K562 (cell line): ENCODE measurements at regions not wholly inside any gene's neighbourhood (a gene's known extent, or its start where the extent isn't known, plus 50 kb on each side); places are given as distances from the start of the nearest gene placed in this dataset.

Source experiments
- ATAC-seq: fragments of 200-7000 bp; cut with Tn5 transposase; 3 replicates; pipeline ENCODE4 v1.9.1; 2020; ENCODE audit warnings: moderate library complexity
- BruUV-seq: library from RNA; stranded (reverse); fragments of 400-500 nt; replicated peaks from 2 replicates; lab custom pipeline; 2021; lab: Mats Ljungman, UMichigan
- CTCF ChIA-PET: fragments of 300-600 bp; formaldehyde crosslinking; extraction: SDS; loops from one replicate; lab custom pipeline; 2021; ENCODE audit warnings: low intra/inter-chr PET ratio; lab: Yijun Ruan, JAX
- POLR2A ChIA-PET: fragments of 300-600, 350-650 bp; sonication (Branson Sonifier 250); formaldehyde crosslinking; extraction: SDS; loops from one replicate; lab custom pipeline; 2021; ENCODE audit warnings: antibody characterized with exemption, inconsistent platforms; lab: Yijun Ruan, JAX
- DNase-seq, 4 experiments: peaks; one replicate each; pipeline versions ENCODE4 v3.0.0 to v3.0.0-alpha.2; 2011 to 2018; ENCODE audit warnings: low spot score in 3 of 4, mixed read lengths in 3 of 4; ENCODE audit errors: extremely low read depth in 1 of 4
- FAIRE-seq: peaks from 2 replicates; lab custom pipeline; 2011; peaks lifted over from hg19 to GRCh38; lab: Jason Lieb, UNC
- H2AFZ ChIP-seq: 2 replicates; pipeline ENCODE4 v1.6.0; 2011; ENCODE audit warnings: low read depth, low read length, control low read depth, inconsistent platforms
- H3K27ac ChIP-seq: fragments of 200-600 bp; 3 replicates; pipeline ENCODE4 v1.8.0; 2011; ENCODE audit warnings: low read depth, mild to moderate bottlenecking, control low read depth, inconsistent platforms, low read length, moderate library complexity, mixed read lengths; ENCODE audit errors: extremely low read depth
- H3K27me3 ChIP-seq, 2 experiments: fragments of 300-600 bp in 1 of 2; 2 replicates in 1 of 2; 3 replicates in 1 of 2; pipeline versions ENCODE4 v1.6.0 to v1.8.0; 2011; ENCODE audit warnings: inconsistent platforms in 2 of 2, low read length in 2 of 2, mild to moderate bottlenecking in 1 of 2, mixed read lengths in 1 of 2, moderate library complexity in 1 of 2; ENCODE audit not compliant: control insufficient read depth in 2 of 2, insufficient read depth in 2 of 2
- H3K36me3 ChIP-seq: fragments of 300-600 bp; 3 replicates; pipeline ENCODE4 v1.8.0; 2011; ENCODE audit warnings: mild to moderate bottlenecking, low read length, inconsistent platforms; ENCODE audit not compliant: control insufficient read depth, insufficient read depth
- H3K4me1 ChIP-seq, 2 experiments: fragments of 200-600 bp in 1 of 2; replicated peaks in 1 of 2; 2 replicates in 1 of 2; 3 replicates in 1 of 2; pipeline versions ENCODE4 v1.5.1 to v1.8.0; 2011; ENCODE audit warnings: inconsistent platforms in 2 of 2, low read length in 2 of 2, mild to moderate bottlenecking in 1 of 2, mixed read lengths in 1 of 2, moderate library complexity in 1 of 2; ENCODE audit not compliant: control insufficient read depth in 2 of 2, insufficient read depth in 2 of 2
- H3K4me2 ChIP-seq: 2 replicates; pipeline ENCODE4 v1.6.1; 2011; ENCODE audit warnings: low read length, control low read depth, inconsistent platforms, mixed read lengths; ENCODE audit not compliant: insufficient read depth
- H3K4me3 ChIP-seq: fragments of 200-600 bp; sonication (generic), shearing (Covaris generic); 2 replicates; pipeline ENCODE4 v1.5.1; 2016; ENCODE audit warnings: control low read depth, inconsistent platforms
- H3K79me2 ChIP-seq: fragments of 200-600 bp; 3 replicates; pipeline ENCODE4 v1.8.0; 2011; ENCODE audit warnings: low read length, inconsistent platforms; ENCODE audit not compliant: control insufficient read depth, insufficient read depth
- H3K9ac ChIP-seq, 2 experiments: 2 replicates each; pipeline versions ENCODE4 v1.6.0 to v1.6.1; 2011; ENCODE audit warnings: low read depth in 2 of 2, low read length in 2 of 2, control low read depth in 1 of 2, inconsistent platforms in 1 of 2, mild to moderate bottlenecking in 1 of 2, mixed read lengths in 1 of 2; ENCODE audit not compliant: insufficient read depth in 1 of 2
- H3K9me1 ChIP-seq: one replicate; pipeline ENCODE4 v1.6.0; 2011; ENCODE audit warnings: inconsistent platforms, mild to moderate bottlenecking, low read length, moderate library complexity; ENCODE audit not compliant: control insufficient read depth, insufficient read depth
- H3K9me3 ChIP-seq: replicated peaks from 2 replicates; pipeline ENCODE4 v1.5.1; 2011; ENCODE audit warnings: low read depth, low read length, inconsistent platforms; ENCODE audit not compliant: control insufficient read depth, insufficient read depth
- H4K20me1 ChIP-seq: replicated peaks from 2 replicates; pipeline ENCODE4 v1.6.1; 2011; ENCODE audit warnings: low read length, inconsistent platforms, mixed read lengths; ENCODE audit not compliant: control insufficient read depth, insufficient read depth
- DEAF1 ChIP-seq: fragments of 450-650 bp; formaldehyde crosslinking; IDR thresholded peaks from 2 replicates; pipeline ENCODE4 v1.4.0; 2020; ENCODE audit warnings: mild to moderate bottlenecking, moderate library complexity
- ELK1 ChIP-seq: sonication (generic); formaldehyde crosslinking; IDR thresholded peaks from 2 replicates; pipeline ENCODE4 v1.8.1; 2022; ENCODE audit warnings: missing genetic modification reagents
- HMG20B ChIP-seq: fragments of 250-450 bp; sonication (Bioruptor Pico); IDR thresholded peaks from 2 replicates; pipeline ENCODE4 v1.5.0; 2021; ENCODE audit warnings: mild to moderate bottlenecking
- JUNB ChIP-seq: fragments of 450-650 bp; formaldehyde crosslinking; conservative IDR thresholded peaks from 2 replicates; pipeline ENCODE4 v1.4.0; 2020; ENCODE audit warnings: mild to moderate bottlenecking
- NR4A1 ChIP-seq, 2 experiments: fragments of 250-450 bp in 1 of 2; fragments of 450-650 bp in 1 of 2; sonication (Bioruptor Pico) in 1 of 2; IDR thresholded peaks; 2 replicates each; pipeline versions ENCODE4 v1.4.0 to v1.6.1; 2016 to 2020; ENCODE audit warnings: mild to moderate bottlenecking in 2 of 2, missing compliant biosample characterization in 1 of 2, missing genetic modification characterization in 1 of 2, moderate library complexity in 1 of 2
- PBX2 ChIP-seq, 2 experiments: IDR thresholded peaks in 1 of 2; conservative IDR thresholded peaks in 1 of 2; 2 replicates each; pipeline ENCODE4 v1.6.1; 2016; ENCODE audit warnings: low read depth in 2 of 2, mild to moderate bottlenecking in 1 of 2, missing compliant biosample characterization in 1 of 2, missing genetic modification characterization in 1 of 2, moderate library complexity in 1 of 2
- RUNX1 ChIP-seq: sonication (generic); IDR thresholded peaks from 2 replicates; pipeline ENCODE4 v1.6.1; 2016; ENCODE audit warnings: antibody characterized with exemption, low read depth
- ZNF12 ChIP-seq: sonication (generic); formaldehyde crosslinking; IDR thresholded peaks from 2 replicates; pipeline ENCODE4 v1.4.0; 2020; ENCODE audit warnings: mild to moderate bottlenecking, missing genetic modification reagents
- ZNF592 ChIP-seq: fragments of 450-650 bp; IDR thresholded peaks from 2 replicates; pipeline ENCODE4 v1.6.1; 2017; ENCODE audit warnings: antibody characterized with exemption, mild to moderate bottlenecking
- WGBS: fragments of 100-300 bp; shearing (Covaris generic); methylation state at CpG from one replicate; pipeline ENCODE4 v1.1.6; 2016; ENCODE audit warnings: low coverage, mixed read lengths; ENCODE audit not compliant: insufficient coverage; ENCODE audit errors: missing lambda C conversion rate; 5-methylcytosine and 5-hydroxymethylcytosine counted together
- in situ Hi-C: fragments of 300-500 bp; cut with MboI; formaldehyde crosslinking; loops from 4 replicates; pipeline ENCODE4 v1.15.0; 2018; ENCODE audit warnings: inconsistent platforms, mixed read lengths
- intact Hi-C: fragments of 100-400 bp; cut with micrococcal nuclease; formaldehyde crosslinking; loops from 2 replicates; pipeline ENCODE4 v1.14.2; 2022

GRCh38 chr3:102206511-102207031, 228.2 kb upstream of the ZPLD1 start:
- no peaks in the 10 kb centered on the region for H4K20me1 ChIP-seq
- H3K9me3 ChIP-seq, result no peaks in the 10 kb centered on the region
- POLR2A ChIA-PET, result no interaction called here
- in situ Hi-C loops (no loop called here), intact Hi-C loops (no loop called here)
- H3K27ac ChIP-seq, result no peak overlapping the region
- no peak overlapping the region for H3K4me2 ChIP-seq
- H3K9me1 ChIP-seq, result no peaks in the 10 kb centered on the region
- FAIRE-seq, result no peak
- H2AFZ ChIP-seq, result no peak overlapping the region
- DNase-seq, result no peak
- H3K9ac ChIP-seq, result no peak overlapping the region
- H3K79me2 ChIP-seq, result no peaks in the 10 kb centered on the region
- ATAC-seq, result no peak
- H3K27me3 ChIP-seq, result no peaks in the 10 kb centered on the region
- 2% methylated on average over 4 of the region's 4 CpGs for WGBS
- CTCF ChIA-PET, result no interaction called here
- H3K4me3 ChIP-seq, result no peak overlapping the region
- no TSS peak for BruUV-seq
- H3K36me3 ChIP-seq, result no peaks in the 10 kb centered on the region
- H3K4me1 ChIP-seq, result no peaks in the 10 kb centered on the region
- no peak for TF ChIP-seq NR4A1 (CRISPR knock-in tag; IDR thresholded peaks at IDR 0.05)
- TF ChIP-seq NR4A1 (tag; IDR thresholded peaks at IDR 0.05), result no peak
- no peak for TF ChIP-seq JUNB (CRISPR knock-in tag)
- TF ChIP-seq PBX2 (CRISPR knock-in tag; IDR thresholded peaks at IDR 0.05; ENCODE audit: low read depth), result no peak
- TF ChIP-seq PBX2 (tag; conservative IDR thresholded peaks at IDR 0.05; ENCODE audit: low read depth), result no peak
- no peak for TF ChIP-seq ZNF592
- no peak for TF ChIP-seq ZNF12 (CRISPR knock-in tag)
- TF ChIP-seq ELK1, result no peak
- no peak for TF ChIP-seq HMG20B
- no peak for TF ChIP-seq RUNX1
- TF ChIP-seq DEAF1 (CRISPR knock-in tag), result no peak
